GM19455 (cell line): ENCODE measurements at regions not wholly inside any gene's neighbourhood (a gene's known extent, or its start where the extent isn't known, plus 50 kb on each side); places are given as distances from the start of the nearest gene placed in this dataset.
"Not testable (repeated sequence)": the region's sequence is repeated elsewhere in the genome, so short reads cannot be mapped to it uniquely, and the experiment has no call there.

Experiments used
- ATAC-seq: cut with Tn5 transposase; IDR thresholded peaks from one replicate; pipeline ENCODE4 v1.9.1; 2021; ENCODE audit not compliant: unreplicated experiment

GRCh38 chr1:194378517-194378916 is 1192.1 kb upstream of the B3GALT2 start:
- ATAC-seq, result no peak

DNA sequence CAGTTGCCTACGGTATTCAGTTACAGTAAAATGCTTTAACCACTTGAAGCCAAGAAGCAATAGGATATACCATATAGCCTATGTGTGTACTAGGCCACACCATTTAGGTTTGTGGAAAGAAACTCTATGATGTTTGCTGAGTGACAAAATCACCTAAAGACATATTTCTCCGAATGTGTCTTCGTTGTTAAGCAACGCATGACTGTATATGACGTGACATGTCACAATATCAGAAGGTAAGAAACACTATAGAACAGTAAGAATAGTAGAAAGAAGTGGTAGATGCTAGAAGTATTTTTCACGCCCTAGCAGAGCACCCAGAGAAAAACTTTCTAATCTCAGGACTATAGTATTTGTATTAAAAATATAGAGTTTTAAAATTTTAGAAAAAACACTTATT is 1188.2 kb upstream of the B3GALT2 start:
- no peak for ATAC-seq

DNA sequence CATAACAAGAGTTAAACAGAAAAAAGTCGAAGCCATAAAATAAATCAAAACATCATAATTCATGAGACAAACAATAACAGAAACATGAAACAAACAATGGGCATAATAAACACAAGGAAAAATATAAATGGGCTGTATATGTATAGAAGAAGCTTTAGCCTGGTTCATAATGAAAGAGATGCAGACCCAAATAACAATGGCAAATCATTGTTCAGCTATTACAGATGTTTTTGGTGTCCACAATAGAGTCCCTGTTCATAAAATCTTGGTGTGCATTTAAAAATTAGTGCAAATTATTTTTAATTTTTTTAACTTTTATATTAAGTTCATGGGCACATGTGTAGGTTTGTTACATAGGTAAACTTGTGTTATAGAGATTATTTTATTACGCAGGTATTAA is 1185.9 kb upstream of the B3GALT2 start:
- no peak for ATAC-seq

GRCh38 chr1:194369622-194370021 is 1183.2 kb upstream of the B3GALT2 start:
- no peak for ATAC-seq

- no peak for ATAC-seq
Measured at GRCh38 chr1:194369060-194369459, 1182.6 kb upstream of the B3GALT2 start.

GRCh38 chr1:194367121-194367520 is 1180.7 kb upstream of the B3GALT2 start:
- ATAC-seq, result no peak

DNA sequence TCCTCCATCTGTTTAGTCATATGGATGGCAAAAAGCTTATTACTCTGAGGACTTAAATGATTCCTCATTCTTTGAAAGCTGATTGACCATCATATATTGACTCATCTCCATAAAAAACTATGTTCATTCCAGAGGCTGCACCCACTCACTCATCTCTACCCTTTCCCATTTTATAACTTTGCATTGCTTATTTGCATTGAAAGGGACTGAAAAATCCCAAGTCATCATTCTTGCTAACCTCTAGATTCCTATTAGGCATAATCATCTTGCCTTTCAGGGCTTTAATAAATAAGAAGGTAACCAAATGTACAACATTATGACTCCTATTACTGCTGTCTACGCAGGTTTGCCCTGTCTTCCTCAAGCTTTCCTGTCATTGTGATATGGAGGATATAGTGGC is 1180.3 kb upstream of the B3GALT2 start:
- ATAC-seq, result no peak

DNA sequence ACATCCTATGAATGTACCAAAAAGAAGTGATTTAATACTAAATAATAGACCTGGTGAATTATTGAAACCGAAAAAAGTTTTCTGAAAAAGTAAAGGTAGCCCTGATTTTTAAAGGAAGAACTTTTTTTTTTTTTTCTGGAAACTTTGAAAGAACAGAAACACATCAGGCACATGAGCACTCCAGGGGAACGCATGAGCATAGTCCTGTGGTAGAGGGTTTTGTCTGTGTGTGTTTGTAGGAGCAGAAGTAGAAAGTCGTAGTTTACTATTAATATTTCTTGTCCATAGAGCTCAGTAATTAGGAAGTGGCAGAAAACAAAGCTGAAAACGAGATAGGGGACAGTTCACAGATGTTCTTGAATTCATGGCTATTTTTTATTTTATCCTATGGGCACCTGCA is 1175.9 kb upstream of the B3GALT2 start:
- ATAC-seq, result no peak

- ATAC-seq, result no peak
Measured at GRCh38 chr1:194361374-194362131, 1175.1 kb upstream of the B3GALT2 start.

GRCh38 chr1:194358208-194358581 is 1171.8 kb upstream of the B3GALT2 start:
- ATAC-seq, result no peak

DNA sequence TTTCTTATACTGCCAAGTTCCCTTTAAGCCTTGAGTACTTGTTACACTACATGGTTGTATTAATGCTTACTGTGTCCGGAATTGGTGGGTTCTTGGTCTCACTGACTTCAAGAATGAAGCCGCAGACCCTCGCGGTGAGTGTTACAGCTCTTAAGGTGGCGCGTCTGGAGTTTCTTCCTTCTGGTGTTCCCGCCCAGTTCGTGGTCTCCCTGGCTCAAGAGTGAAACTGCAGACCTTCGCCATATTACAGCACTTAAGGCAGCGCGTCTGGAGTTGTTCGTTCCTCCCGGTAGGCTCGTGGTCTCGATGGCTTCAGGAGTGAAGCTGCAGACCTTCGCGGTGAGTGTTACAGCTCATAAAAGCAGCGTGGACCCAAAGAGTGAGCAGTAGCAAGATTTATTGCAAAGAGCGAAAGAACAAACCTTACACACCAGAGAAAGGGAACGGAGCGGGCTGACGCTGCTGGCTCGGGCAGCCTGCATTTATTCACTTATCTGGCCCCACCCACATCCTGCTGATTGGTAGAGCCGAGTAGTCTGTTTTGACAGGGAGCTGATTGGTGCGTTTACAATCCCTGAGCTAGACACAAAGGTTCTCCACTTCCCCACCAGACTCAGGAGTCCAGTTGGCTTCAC is 1171.3 kb upstream of the B3GALT2 start:
- not testable (repeated sequence) for ATAC-seq

GRCh38 chr1:194355488-194356106 is 1169.2 kb upstream of the B3GALT2 start:
- ATAC-seq, result no peak

DNA sequence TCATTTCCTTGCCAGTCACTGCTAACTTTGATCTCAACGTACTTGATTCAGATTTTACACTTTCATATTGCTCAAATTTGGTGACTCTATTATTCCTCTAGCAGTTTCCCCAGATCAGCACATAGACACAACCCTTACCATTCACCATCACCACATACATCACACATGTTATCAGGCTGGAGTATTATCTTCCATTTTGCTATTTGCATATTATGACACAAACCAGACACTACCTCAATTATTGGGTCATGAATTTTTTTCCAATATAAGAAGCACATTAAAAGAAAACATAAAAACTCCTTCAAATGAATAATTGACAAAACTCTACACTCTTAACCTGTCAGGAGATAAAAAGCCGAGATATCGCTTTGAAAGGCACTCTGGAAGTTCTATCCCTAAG is 1166.7 kb upstream of the B3GALT2 start:
- ATAC-seq, result no peak

- ATAC-seq, result no peak
Measured at GRCh38 chr1:194347200-194347599, 1160.8 kb upstream of the B3GALT2 start.

GRCh38 chr1:194342484-194343262 is 1156.3 kb upstream of the B3GALT2 start:
- ATAC-seq, result no peak

DNA sequence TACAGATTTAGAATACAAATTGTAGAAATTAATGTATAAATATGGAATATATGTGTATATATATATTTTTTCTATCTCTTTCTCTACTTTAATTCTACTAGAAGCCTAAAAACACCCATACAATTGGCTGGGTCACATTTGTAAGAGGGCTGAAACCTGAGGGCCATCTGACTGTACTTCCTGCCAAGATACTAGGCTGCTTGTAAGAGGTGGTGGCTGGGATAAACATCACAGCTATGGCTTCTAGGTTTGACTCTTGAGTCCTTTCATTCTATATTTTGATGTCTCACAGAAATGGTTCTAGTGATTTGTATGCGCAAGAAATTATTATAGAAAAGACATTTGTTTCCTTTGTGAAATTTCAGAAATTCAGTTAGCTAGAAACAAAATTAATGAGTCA is 1155.2 kb upstream of the B3GALT2 start:
- ATAC-seq, result no peak

- ATAC-seq, result no peak
Measured at GRCh38 chr1:194339471-194339870, 1153.1 kb upstream of the B3GALT2 start.

GRCh38 chr1:194338241-194338948 is 1152.0 kb upstream of the B3GALT2 start:
- ATAC-seq, result no peak

DNA sequence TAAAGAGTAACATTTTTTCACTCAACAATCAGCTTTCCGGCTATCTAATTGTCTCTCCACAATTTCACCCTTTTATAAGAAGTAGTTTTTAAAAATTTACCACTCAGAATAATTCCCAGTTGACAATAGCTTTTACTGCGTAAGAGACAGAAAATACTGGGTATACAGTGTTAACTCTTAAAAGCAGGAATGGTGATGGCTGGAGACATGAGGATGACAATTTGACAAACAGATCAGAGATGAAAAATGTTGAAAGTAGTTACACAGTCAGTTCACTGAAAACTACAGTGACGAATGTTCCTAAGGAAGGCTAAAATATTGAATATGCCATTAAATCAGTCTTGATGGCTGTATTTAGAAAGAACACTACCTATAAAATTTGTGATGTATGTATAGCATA is 1146.8 kb upstream of the B3GALT2 start:
- no peak for ATAC-seq

- ATAC-seq, result no peak
Measured at GRCh38 chr1:194331758-194332157, 1145.3 kb upstream of the B3GALT2 start.

GRCh38 chr1:194322751-194323150 is 1136.3 kb upstream of the B3GALT2 start:
- ATAC-seq, result no peak
